ENCODE measurements at regions not wholly inside any gene's neighbourhood (a gene's known extent, or its start where the extent isn't known, plus 50 kb on each side); places are given as distances from the start of the nearest gene placed in this dataset.

DNA sequence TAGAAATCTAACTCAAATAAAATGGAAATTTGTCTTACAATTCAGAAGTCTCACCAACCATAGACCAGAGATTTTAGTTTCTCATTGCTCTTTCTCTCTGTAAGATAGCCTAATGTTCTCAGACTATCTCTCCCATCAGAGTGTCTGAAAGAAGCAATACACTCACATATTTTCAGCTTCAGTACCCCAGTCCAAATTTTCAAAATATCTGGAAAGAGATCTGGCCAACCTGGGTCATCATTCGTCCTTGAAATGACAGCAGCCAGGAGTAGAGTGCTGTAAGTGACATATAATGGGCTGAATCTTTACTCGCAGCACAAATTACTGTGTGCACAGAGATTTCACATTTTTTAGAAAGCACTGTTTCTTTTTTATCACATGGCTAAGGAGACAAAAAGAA lies 313.3 kb upstream of the PRR16 start:
- TF ChIP-seq, protein P1, sequence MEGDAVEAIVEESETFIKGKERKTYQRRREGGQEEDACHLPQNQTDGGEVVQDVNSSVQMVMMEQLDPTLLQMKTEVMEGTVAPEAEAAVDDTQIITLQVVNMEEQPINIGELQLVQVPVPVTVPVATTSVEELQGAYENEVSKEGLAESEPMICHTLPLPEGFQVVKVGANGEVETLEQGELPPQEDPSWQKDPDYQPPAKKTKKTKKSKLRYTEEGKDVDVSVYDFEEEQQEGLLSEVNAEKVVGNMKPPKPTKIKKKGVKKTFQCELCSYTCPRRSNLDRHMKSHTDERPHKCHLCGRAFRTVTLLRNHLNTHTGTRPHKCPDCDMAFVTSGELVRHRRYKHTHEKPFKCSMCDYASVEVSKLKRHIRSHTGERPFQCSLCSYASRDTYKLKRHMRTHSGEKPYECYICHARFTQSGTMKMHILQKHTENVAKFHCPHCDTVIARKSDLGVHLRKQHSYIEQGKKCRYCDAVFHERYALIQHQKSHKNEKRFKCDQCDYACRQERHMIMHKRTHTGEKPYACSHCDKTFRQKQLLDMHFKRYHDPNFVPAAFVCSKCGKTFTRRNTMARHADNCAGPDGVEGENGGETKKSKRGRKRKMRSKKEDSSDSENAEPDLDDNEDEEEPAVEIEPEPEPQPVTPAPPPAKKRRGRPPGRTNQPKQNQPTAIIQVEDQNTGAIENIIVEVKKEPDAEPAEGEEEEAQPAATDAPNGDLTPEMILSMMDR (IDR thresholded peaks at IDR 0.05), result no peak
- no peak for DNase-seq
- H3K9me3 ChIP-seq, result no peaks in the 10 kb centered on the region
- no peaks in the 10 kb centered on the region for H3K27me3 ChIP-seq (ENCODE audit: low read depth)
- H3K27ac ChIP-seq, result no peak overlapping the region
- ATAC-seq, result no peak
- H3K4me3 ChIP-seq, result no peak overlapping the region
- no peaks in the 10 kb centered on the region for H3K36me3 ChIP-seq
- intact Hi-C loops (cut with DNase I), result no loop called here
- no peaks in the 10 kb centered on the region for H3K4me1 ChIP-seq

DNA sequence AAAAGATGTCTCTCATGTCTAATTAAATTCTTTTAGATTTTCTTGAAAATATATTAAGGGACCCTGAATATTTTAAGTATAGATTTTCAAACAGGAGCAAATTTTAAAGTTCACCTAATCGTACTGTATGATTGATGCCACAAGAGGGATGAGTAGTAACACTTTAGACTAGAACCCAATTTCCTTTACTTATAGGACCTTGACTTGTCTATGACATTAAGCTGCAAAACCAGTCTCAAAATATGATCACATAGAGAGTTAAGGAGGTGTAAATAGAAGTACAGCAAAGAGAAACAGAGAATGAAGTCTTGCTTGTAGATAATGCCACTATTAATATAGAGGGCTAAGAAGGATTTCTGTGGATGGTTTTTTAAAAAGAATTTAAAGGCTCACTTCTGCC lies 312.9 kb upstream of the PRR16 start:
- no peak for DNase-seq
- H3K27ac ChIP-seq, result no peak overlapping the region
- ATAC-seq, result no peak
- no peaks in the 10 kb centered on the region for H3K4me1 ChIP-seq
- no peak overlapping the region for H3K4me3 ChIP-seq
- intact Hi-C loops (cut with DNase I), result no loop called here
- TF ChIP-seq, protein P1 (IDR thresholded peaks at IDR 0.05), result no peak
- no peaks in the 10 kb centered on the region for H3K9me3 ChIP-seq
- H3K27me3 ChIP-seq (ENCODE audit: low read depth), result no peaks in the 10 kb centered on the region
- no peaks in the 10 kb centered on the region for H3K36me3 ChIP-seq

DNA sequence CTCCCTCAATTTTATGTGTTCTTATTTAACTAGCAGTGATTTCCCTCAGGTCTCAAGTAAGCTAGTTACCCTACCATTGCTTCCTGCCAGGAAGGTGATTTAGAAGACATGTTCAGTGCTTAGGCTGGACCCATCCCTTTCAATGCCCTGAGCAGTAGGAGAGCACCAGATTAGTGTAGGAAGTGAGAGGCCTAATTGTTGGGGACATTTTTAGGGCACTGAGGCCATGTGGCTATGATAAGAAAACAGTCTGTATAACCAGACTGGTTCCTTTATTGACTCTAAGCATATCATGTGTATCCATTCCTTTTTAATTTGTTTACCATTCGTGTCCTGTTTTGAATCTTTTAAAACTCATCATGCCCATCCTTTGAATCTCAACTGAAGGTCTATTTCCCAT lies 312.3 kb upstream of the PRR16 start:
- no peak for ATAC-seq
- Histone ChIP-seq H3K27me3 (ENCODE audit: low read depth) (no peaks in the 10 kb centered on the region), H3K9me3 (no peaks in the 10 kb centered on the region), H3K4me3 (no peak overlapping the region), H3K36me3 (no peaks in the 10 kb centered on the region), H3K27ac (no peak overlapping the region), H3K4me1 (no peaks in the 10 kb centered on the region)
- TF ChIP-seq, protein P1 (IDR thresholded peaks at IDR 0.05), result no peak
- intact Hi-C loops (cut with DNase I), result no loop called here
- no peak for DNase-seq

DNA sequence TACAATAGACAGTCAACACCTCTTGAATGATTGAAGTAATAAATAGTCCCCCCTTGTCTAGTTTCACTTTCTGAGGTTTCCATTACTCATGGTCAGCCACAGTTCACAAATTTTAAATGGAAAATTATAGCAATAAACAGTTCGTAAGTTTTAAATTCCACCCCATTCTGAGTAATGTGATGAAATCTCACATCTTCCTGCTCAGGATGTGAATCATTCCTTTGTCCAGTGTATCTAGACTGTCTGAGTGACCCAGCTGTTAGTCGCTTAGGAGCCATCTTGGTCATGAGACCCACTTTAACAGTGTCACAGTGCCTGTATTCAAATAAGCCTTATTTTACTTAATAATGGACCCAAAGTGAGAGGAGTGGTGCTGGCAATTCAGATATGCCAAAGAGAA lies 311.6 kb upstream of the PRR16 start:
- no peak overlapping the region for H3K27ac ChIP-seq
- no peak overlapping the region for H3K4me3 ChIP-seq
- no peak for DNase-seq
- no peaks in the 10 kb centered on the region for H3K4me1 ChIP-seq
- no peaks in the 10 kb centered on the region for H3K9me3 ChIP-seq
- H3K36me3 ChIP-seq, result no peaks in the 10 kb centered on the region
- TF ChIP-seq, protein P1 (IDR thresholded peaks at IDR 0.05), result no peak
- no peak for ATAC-seq
- no peaks in the 10 kb centered on the region for H3K27me3 ChIP-seq (ENCODE audit: low read depth)
- intact Hi-C loops (cut with DNase I), result no loop called here

DNA sequence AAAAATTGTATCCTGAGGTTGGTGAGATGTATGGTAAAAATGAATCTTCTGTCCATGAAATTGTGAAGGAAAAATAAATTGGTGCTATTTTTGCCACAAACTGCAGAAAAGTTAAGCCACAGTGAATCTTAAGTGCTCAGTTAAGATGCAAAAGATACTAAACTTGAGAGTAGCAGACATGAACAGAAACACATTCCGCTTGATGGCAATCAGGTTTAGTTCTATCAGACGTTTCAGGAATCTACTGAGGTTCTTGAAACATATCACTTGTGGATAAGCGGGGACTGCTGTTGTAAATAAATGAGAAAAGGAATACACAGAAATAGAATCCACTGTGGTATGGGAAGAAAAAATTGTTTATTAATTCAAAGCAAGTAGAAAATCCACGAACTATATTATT lies 311.2 kb upstream of the PRR16 start:
- no peak overlapping the region for H3K27ac ChIP-seq
- intact Hi-C loops (cut with DNase I), result no loop called here
- TF ChIP-seq, protein P1 (IDR thresholded peaks at IDR 0.05), result no peak

DNA sequence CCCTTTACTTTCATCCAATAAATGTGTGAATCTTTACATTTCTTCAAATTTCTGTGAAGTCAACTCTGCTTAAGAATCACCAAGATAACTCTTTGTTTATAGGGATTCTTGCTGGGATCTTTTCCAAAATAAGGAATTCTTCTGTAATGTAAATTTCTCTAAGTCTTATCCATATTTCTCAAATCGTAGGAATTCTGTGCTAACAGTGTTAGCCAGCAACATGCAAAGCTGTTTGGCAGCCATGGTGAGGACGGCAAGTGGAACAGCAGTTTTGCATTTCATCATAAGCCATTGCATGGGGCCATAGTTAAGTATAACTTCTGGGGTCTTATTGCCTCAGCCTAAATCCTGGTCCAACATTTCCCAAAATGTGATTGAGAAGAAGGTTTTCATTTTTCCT lies 310.5 kb upstream of the PRR16 start:
- no peak for DNase-seq
- Histone ChIP-seq H3K9me3 (no peaks in the 10 kb centered on the region), H3K27ac (no peak overlapping the region), H3K27me3 (ENCODE audit: low read depth) (no peaks in the 10 kb centered on the region), H3K4me1 (no peaks in the 10 kb centered on the region), H3K36me3 (no peaks in the 10 kb centered on the region), H3K4me3 (no peak overlapping the region)
- intact Hi-C loops (cut with DNase I), result no loop called here
- TF ChIP-seq, protein P1 (IDR thresholded peaks at IDR 0.05), result no peak
- ATAC-seq, result no peak

More for the DNA sequence above, 311.2 kb upstream of the PRR16 start:
- no peak for ATAC-seq
- no peaks in the 10 kb centered on the region for H3K9me3 ChIP-seq
- no peaks in the 10 kb centered on the region for H3K27me3 ChIP-seq (ENCODE audit: low read depth)
- H3K4me1 ChIP-seq, result no peaks in the 10 kb centered on the region
- H3K4me3 ChIP-seq, result no peak overlapping the region
- no peaks in the 10 kb centered on the region for H3K36me3 ChIP-seq
- no peak for DNase-seq
